ENCODE measurements at regions not wholly inside any gene's neighbourhood (a gene's known extent, or its start where the extent isn't known, plus 50 kb on each side); places are given as distances from the start of the nearest gene placed in this dataset.
"Not testable (repeated sequence)": the region's sequence is repeated elsewhere in the genome, so short reads cannot be mapped to it uniquely, and the experiment has no call there.

- not testable (repeated sequence) for TF ChIP-seq EZH2 (IDR thresholded peaks at IDR 0.05; ENCODE audit: borderline replicate concordance, low read depth, low read length, poor library complexity, severe bottlenecking); CTCF (conservative IDR thresholded peaks at IDR 0.05; ENCODE audit: low read depth, low read length)
Observed at GRCh38 chr5:51814817-51815216, 431.6 kb downstream of the ISL1 start.

Measured in A673 (cell line).